Activated CD4-positive, alpha-beta T cell treated with anti-CD3 and anti-CD28 coated beads, Interleukin-10, Interleukin-2, amounts not matched to agents 100 ng/mL and 50 ng/mL, durations not matched to agents 16 hours and 8 hours (primary cell): ENCODE measurements at regions not wholly inside any gene's neighbourhood (a gene's known extent, or its start where the extent isn't known, plus 50 kb on each side); places are given as distances from the start of the nearest gene placed in this dataset.
"Not testable (repeated sequence)": the region's sequence is repeated elsewhere in the genome, so short reads cannot be mapped to it uniquely, and the experiment has no call there.

Source experiments
- DNase-seq: peaks from one replicate; pipeline ENCODE4 v3.0.0-alpha.2; 2020

DNA sequence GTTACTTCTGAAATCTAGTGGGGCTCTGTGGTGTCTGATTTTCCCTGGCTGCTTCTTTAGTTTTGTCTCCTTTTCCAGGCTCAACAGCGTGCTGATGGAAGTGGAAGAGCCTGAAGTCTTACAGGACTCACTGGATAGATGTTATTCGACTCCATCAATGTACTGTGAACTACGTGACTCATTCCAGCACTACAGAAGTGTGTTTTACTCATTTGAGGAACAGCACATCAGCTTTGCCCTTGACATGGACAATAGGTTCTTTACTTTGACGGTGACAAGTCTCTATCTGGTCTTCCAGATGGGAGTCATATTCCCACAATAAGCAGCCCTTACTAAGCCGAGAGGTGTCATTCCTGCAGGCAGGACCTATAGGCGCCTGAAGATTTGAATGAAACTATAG is 51.1 kb downstream of the NBPF8 start:
- DNase-seq: peak; percentile 39

DNA sequence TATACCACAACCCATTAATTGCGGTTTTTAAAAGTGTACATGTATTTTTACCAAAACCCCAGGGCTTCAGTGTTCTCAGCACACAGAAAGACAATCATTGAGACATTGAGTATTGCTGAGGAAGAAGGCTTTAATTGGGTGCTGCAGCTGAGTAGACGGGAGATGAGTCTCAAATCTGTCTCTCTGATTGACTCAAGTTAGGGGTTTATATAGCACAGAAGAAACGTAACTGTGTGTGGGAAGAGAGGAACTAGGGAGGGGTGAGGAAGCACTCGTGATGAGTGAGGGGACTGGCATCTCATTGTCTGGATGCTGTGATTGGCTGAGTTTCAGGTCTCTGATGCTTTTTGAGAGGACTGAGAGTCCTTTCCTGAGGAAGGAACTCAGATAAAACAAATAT is 62.8 kb downstream of the NBPF8 start:
- DNase-seq: peak; percentile 8

DNA sequence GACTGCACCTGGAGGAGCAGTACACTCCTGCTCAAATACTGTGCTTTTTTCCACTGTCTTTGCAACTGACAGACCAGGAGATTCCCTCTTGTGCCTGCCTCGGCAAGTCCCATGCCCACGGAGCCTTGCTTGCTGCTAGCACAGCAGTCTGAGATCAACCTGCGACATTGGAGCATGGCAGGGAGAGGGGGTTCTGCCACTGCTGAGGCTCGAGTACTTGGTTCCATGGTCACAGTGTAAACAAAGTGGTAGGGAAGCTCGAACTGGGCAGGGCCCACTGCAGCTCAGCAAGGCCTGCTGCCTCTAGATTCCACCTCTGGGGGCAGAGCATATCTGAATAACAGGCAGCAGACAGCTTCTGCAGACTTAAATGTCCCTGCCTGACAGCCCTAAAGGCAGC is 63.6 kb downstream of the NBPF8 start:
- DNase-seq: not testable (repeated sequence)

DNA sequence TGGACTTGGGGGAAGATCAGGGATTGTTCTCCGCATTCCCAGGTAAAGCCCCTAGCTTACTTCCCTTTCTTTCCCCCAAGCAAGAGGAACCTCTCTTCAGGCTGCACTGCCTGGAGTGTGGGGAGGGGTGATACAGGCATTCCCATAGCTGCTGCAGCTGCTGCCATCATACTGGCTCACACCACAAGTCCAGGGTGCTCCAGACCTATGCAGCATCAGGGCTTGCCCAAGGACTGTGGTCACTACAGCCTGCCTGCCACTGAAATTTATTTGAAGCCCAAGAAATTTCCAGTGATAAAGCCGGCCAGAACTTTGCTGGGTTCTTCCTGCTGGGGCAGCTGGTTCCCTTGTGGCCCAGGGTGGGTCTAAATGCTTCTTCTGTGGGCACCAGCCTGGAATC is 72.7 kb downstream of the NBPF8 start:
- DNase-seq: not testable (repeated sequence)

DNA sequence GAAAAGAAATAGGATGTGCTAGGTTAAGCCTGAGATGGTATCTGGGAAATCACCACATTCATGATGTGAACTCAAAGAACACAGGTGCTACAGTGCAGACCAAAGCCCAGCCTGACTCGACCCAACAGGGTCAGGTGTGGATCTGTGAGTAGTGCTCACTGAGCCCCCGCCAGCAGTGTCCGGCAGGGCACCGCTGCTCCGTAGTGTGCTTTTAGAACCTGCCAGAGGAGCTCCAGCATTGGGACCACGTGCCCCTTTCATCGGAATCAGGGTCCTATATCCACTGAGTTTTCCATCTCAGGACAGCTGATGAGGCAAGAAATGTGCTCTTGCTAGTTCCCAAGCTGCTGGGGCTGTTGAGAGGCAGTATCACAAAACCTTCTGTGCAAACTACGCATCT is 74.4 kb downstream of the NBPF8 start:
- DNase-seq: not testable (repeated sequence)

DNA sequence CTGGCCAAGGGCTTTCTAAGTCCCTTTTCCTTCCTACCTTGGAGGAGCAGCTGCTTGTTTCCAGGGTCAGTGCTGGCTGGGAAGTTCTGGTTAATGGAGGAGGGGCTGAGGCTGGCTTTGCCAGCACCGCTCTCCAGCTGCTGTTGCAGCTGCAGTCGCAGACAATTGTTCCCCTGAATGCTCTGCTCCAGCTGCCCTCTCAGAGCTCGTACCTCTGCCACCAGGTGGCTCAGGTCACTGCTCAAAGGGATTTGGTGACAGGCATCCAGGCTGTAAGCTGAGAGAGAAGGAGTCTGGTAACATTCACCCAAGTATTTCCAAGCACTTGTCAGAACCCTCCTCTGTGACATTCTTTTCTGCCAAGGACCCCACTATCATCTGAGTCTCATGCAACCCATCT is 82.3 kb downstream of the NBPF8 start:
- DNase-seq: not testable (repeated sequence)

DNA sequence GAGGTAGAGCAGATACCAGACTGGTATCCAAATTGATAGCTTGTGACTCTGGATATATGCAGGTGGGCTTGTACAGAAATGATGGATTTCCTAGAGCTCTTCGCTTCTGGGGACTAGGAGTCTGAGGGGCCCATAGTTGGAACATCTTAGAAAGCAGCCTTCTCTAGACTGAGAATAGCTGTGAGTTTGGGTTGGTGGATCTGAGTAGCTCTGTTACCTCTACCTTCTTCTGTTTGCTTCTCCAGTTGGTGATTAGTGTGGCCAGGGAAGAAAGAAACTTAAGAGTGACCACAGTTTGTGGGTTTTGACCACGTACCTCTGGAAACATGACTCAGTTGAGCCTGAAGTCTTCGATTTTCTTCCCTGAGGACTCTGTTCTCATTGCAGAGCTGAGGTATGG is 88.4 kb downstream of the NBPF8 start:
- not testable (repeated sequence) for DNase-seq

DNA sequence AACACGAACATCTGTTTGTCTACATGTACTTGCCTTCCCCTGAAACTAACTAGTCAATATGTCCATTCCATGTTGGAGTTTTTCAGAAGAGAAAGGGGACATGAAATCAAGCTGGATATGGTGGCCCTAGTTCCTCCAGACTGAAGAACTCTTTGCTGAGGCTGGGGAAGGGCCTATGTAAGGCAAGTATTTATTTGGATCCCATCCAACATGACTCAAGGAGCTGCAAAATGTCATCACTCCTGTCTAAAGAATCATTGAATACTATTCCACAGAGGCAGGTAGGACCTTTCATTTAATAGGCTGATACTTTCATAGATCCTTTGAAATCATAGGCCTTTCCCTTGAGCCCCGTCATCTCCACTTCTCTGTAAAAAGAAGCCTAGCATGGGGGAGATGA is 91.5 kb downstream of the NBPF8 start:
- DNase-seq: not testable (repeated sequence)

DNA sequence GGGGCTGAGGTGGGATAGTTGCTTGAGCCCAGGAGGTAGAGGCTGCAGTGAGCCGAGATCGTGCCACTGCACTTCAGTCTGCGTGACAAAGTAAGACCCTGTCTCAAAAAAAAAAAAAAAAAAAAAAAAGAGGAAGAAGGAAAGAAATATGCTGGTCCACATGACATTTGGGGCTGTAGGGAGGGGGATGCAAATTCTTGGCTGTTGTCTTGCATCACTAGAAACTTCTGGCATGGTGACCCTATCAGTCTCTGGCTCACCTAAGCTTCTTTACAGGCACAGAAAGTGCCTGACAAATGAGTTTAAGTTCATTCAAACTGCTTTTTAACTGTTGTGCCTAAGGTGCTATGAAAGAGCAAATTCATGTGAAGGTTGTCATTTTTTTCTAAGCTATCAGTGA is 93.5 kb downstream of the NBPF8 start:
- not testable (repeated sequence) for DNase-seq

DNA sequence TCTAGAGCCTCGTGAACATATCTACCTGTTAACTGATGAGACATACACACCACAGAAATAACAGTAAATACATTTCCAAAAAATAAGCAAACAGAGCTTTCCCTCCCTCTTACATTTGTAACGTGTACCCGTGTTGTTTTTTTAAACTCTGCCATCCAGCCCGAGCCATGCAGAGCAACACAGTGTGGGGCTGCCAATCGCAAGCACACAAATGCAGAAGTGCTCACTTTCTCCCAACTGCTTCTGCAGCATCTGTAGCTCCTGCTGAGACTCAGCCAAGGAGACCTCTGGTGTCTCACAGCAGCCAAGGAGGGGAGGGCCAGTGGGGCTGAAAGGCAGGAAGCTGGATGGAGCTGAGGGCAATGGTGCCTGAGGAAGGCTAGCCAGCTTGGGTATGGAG is 94.4 kb downstream of the NBPF8 start:
- not testable (repeated sequence) for DNase-seq

DNA sequence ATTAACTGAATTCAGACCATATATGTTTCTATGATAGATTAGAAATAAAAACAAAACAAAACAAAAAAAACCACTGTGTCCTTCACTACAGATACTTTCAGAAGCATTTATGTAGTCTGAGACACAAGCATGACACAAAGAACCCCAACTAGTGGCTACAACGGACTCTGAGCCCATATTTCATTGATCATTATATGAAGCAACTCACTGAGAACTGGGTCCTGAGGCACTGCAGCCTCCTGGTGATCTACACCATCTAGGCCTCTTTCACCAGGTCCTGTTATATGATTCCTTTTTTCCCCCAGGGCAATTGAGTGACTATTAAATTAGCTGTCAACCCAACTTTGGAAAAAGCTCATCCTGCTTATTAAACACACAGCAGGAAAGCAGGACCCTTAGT is 98.3 kb downstream of the NBPF8 start:
- DNase-seq: not testable (repeated sequence)

DNA sequence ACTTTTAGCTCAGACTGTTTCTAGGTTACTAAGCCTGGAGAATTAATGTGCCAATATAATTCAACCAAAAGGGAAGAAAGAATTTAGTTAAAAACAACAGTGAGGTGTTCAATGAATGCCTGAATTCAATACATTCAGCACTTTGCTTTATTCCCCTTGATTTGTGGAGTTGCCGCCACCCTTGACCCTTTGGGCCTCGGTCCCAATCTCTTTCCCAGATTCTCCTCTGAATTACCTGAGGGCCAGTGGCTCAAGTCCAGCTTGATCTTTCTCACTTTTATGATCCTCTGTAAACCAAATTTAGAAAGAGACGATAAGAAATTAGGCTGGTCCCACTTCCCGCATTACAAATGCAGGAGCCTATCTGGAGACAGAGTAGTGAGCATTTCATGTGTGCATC is 98.7 kb downstream of the NBPF8 start:
- not testable (repeated sequence) for DNase-seq

DNA sequence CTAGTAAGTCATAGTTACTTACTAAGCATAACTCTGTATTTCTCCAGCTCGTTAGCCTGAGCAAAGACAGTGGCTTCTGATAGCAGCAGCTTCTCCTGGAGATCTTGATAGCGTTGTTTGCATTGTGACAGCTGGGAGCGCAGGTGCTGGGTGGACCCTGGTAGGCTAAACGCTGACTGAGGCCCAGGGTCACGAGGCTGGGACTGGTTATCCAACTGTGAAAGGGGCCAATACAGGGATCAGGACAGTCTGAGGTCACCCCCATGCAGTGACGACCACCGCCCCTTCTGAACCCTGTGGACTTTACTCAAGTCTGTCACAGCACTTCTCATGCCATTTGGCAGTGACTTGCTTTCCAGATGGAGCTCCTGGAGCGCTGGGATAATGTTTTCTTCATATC is 104.4 kb downstream of the NBPF8 start:
- DNase-seq: not testable (repeated sequence)

DNA sequence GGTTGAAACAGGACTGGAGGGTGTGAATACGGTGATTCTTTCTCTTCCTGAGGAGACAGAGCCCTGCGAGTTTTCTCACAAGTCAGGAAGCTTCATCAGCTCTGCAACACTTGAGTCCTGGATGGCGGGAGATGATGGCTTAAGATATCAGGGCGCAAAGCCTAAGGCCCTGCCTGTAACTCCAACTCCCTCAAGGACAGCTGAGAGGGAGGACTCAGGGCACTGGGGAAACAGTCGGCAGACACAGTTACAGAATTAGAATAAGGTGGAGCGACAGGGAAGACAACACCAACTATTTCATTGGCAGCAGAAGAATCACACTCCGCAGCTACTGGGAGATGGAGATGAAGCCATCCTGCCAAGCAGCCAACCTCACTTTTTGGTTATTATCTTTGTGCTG is 109.6 kb downstream of the NBPF8 start:
- not testable (repeated sequence) for DNase-seq

DNA sequence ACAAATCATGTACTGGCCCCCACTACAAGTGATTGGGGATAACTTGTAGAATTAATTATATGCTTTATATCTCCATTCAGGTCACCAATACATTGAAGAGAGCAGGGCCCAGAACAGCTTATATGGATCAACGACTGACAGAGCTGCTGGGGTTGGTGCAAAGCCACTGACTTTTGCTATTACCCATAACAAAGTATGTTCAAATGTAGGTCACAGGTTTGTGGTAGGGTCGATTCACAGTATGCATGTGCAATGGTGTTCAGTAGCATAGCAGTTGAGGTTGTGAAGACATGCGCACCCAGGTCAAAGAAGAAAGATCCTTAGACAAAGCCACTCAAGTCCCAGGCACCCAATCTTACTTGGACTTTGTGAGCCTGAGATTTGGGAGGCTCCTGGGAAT is 110.6 kb downstream of the NBPF8 start:
- peak; percentile 46 for DNase-seq

DNA sequence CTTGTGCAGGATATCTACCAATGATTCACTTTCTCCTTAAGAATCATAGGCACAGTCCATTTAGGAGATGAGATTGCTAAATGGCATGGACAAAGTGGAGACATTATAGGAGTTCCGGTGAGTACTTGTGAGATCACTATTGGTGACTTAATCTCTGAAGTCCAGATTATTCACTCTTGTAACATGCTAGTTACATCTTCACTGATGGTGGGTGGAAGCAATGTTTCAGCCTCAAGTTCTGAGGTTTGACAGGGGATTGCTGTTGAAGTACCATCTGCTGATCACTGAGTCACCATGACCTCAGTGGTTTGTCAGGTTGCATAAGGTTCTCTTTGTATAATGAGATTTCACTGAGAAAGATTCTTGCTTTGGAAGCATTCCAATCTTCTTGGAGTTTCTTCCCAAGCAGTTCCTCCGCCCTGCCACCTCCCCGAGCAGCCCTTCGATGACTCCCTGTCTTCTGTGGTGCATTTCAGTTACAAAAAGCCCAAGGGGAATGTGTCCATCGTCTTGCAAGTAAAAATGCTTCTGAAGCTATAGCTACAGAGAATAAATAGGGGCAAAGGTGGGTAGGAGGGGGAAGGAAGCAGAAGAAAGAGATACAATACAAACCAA is 114.7 kb downstream of the NBPF8 start:
- DNase-seq: peak; percentile 52

DNA sequence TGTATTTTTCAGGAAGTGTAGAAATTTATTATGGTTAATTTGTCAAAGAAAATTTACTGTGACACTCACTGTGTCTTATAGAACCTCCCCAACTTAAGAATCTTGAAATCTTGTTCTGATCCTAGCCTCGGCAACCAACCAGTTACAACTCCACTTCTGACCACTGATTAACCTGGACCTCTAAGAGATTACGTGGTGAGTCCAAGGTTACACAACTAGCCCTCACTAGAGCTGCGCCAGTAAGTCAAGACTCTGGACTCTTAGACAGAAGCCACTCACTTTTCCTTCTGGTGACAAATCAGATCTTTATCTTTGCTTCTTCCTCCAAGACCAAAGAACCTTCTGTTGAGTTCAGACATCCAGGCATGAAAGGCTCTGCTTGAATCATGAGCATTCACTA is 116.6 kb downstream of the NBPF8 start:
- peak; percentile 27 for DNase-seq

DNA sequence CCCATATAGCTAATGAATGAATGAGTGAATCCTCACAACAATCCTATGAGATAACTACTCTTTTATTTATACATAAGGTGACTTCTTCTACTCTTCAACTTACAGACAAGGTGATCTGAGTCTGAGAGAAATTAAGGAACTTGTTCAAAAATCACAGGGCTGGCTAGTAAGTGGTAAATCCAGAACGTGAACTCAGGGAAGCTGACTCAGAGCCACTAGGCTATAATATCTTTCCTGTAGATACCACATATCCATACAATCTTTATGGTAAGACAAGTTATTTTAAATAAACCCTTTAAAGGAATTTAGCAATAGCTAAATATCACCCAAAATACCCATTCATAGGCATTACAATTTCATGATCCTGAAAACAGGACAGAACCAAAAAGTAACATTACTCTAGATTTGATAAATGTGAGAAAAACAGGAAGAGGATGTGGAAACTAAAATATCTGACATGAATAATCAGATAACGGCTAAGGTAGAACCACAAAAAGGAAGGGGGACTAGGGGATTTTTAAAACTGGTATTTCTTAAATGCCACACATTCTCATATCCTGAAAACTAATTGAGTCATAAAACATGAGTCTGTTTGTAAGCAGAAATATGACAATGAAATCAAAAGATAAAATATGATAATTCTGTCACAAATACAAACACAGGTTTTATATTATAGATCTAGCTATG is 119.7 kb downstream of the NBPF8 start:
- DNase-seq: peak; percentile 77

DNA sequence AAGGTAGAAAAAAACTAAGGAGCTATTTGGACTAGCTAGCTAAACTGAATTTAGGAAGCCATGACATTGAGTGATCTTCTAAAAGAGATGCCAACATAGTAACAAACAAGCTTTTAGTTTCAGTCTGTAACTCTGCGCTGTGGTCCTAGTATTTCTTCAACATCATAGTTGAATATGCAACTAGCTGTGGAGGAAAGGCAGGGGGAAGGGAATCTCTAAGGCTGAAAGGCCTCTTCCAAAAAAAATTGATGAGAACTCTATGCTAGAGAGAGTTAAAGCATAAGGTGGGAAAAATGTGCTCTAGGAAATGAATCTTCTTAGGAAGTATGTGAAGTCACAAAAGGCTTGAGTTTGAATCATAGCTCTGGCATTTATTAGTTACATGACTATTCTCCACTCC is 120.2 kb downstream of the NBPF8 start:
- peak; percentile 51 for DNase-seq

DNA sequence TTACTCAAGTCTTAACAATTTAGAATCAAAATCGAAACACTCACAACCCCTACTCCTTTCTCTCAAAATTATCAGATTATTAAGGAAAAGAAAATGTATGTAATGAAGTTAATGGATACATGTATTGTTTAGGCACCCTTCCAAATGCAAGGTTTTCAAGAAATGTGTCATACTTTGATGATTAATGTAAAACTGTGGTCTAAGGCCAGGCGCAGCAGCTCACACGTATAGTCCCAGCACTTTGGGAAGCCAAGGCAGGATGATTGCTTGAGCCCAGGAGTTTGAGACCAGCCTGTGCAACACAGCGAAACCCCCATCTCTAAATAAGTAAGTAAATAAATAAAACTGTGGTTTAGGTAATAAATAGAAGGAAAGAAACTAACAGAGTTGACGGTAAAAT is 126.6 kb downstream of the NBPF8 start:
- DNase-seq: not testable (repeated sequence)

DNA sequence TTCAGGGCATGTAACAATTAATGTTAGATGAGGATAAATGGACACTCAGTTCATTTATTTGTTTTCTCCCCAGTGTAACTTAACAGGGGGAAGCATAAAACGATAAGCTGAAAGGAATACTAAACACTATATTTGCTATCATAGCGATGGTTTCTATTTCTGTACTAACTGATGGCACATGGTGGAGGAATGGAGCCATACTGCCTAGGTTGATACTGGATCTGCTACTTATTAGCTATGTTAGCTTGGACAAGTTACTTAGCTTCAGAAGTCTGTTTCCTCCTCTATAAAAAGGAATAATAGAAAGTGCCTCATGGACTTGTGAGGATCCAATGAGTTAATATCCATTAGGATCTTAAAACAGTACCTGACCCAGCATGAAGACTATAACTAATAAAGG is 127.5 kb downstream of the NBPF8 start:
- DNase-seq: not testable (repeated sequence)

DNA sequence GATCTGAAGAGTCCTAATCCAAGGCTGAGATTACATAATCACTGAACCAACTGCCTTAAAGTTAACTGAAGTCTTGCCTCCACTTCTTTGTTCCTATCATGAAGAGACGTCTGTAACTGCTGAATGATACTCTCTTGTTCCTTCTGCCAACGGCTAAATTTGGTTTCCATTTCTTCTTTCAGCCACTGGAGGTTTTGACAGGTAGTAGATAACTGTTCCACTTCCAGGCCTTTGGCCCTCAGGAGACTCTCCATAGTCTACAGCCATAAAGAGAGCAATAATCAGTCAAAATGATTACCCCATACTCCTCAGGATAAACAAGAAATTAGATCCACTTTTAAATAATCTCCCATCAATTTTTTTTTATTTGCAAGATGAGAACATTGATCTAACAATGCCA is 128.1 kb downstream of the NBPF8 start:
- not testable (repeated sequence) for DNase-seq

DNA sequence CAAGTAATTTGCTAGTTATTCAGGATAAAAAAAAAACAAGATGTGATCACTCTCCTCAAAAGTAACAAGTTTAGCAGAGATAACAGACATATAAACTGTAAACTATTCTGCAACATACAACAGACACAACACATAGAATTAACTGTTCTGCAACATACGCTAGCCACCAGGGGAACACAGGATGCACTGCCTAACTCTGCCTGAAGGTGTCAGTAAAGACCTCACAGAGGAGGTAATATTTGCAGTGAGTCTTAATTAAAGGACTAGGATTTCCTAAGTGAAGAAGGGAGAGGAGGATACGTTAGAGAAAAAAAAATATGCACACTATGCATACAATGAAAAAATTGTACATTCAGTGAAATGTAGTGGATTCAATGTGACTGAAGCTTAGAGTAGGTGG is 129.6 kb downstream of the NBPF8 start:
- DNase-seq: peak; percentile 81

DNA sequence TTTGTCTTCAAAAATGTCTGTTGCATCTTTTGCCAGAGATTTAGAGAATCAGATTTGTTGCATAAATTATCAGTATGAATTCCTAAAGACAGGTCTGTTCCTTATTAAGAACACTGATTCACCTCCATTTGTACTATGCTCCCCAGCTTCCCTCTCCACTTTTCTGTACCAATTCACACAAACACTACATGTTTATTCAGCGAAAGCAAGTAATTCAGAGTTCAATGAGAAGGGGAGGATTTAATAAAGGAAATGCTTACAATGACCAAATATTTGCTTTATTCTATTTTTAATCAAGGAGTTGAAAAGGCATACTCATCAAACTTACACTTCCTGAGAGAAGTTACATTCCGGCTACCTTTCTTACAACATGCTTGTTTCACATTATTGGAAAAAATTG is 135.5 kb downstream of the NBPF8 start:
- not testable (repeated sequence) for DNase-seq

DNA sequence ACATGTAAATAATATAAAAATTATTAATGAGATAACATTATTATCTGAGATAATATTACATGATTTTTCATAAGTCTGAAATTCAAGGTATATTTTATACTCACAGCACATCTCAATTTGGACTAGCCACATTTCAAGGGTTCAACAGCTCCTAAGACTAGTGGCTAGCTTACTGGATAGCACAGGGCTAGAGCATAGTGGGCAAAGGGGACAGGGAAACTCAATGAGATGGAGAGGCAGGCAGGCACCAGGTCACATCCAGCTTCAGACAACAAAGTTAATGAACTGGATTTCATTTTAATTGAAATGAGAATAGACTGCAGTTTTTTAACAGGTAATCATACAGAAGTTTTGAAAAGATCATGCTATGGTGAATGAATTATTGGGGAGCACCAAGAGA is 137.4 kb downstream of the NBPF8 start:
- not testable (repeated sequence) for DNase-seq
